ENCODE measurements at regions not wholly inside any gene's neighbourhood (a gene's known extent, or its start where the extent isn't known, plus 50 kb on each side); places are given as distances from the start of the nearest gene placed in this dataset.

DNA sequence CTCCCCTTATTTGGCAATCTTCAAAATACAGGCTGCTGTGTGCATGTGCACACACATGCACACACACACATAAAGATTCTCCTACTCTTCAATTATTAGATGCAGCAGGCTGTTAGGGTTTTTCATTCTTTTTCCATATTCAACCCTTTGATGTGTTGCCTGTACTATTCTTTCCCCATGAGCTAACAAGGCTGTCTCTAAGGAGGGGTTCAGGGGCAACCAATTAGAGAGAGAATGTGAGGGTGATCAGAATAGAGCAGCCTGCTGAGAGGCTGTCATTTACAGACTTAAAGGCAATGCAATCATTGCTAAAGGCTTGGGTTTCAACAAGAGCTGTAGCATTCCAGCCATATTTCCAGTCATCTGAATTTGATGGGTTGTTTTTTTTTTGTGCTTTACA is 467.4 kb upstream of the ID4 start:
- TF ChIP-seq, protein P1, sequence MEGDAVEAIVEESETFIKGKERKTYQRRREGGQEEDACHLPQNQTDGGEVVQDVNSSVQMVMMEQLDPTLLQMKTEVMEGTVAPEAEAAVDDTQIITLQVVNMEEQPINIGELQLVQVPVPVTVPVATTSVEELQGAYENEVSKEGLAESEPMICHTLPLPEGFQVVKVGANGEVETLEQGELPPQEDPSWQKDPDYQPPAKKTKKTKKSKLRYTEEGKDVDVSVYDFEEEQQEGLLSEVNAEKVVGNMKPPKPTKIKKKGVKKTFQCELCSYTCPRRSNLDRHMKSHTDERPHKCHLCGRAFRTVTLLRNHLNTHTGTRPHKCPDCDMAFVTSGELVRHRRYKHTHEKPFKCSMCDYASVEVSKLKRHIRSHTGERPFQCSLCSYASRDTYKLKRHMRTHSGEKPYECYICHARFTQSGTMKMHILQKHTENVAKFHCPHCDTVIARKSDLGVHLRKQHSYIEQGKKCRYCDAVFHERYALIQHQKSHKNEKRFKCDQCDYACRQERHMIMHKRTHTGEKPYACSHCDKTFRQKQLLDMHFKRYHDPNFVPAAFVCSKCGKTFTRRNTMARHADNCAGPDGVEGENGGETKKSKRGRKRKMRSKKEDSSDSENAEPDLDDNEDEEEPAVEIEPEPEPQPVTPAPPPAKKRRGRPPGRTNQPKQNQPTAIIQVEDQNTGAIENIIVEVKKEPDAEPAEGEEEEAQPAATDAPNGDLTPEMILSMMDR (IDR thresholded peaks at IDR 0.05): no peak

GRCh38 chr6:19370831-19371230 is 466.3 kb upstream of the ID4 start:
- Histone ChIP-seq H3K4me3 (ENCODE audit: low read length) (no peak overlapping the region), H3K36me3 (ENCODE audit: insufficient read depth, low read length) (no peaks in the 10 kb centered on the region), H3K9me3 (ENCODE audit: control insufficient read depth in 1 of 2, insufficient read depth in 1 of 2, low read length in 2 of 2) (no peaks in the 10 kb centered on the region), H3K27me3 (ENCODE audit: control insufficient read depth in 1 of 2, insufficient read depth in 2 of 2, low read length in 2 of 2) (no peaks in the 10 kb centered on the region), H3K4me1 (ENCODE audit: insufficient read depth, low read length) (no peaks in the 10 kb centered on the region), H3K27ac (ENCODE audit: low read depth in 1 of 2, low read length in 2 of 2) (no peak overlapping the region)
- H3K4me3 Mint-ChIP-seq: no peak overlapping the region
- DNase-seq (no peak), ATAC-seq (ENCODE audit: poor library complexity) (no peak)
- CTCF ChIA-PET: no interaction called here
- no peak overlapping the region for H3K27ac Mint-ChIP-seq
- H3K27me3 Mint-ChIP-seq: no peaks in the 10 kb centered on the region
- POLR2A ChIA-PET: no interaction called here
- H3K9me3 Mint-ChIP-seq: peaks cover 2% of the 10 kb centered on the region
- H3K4me1 Mint-ChIP-seq (ENCODE audit: low read depth): no peaks in the 10 kb centered on the region
- TF ChIP-seq, protein P1 (IDR thresholded peaks at IDR 0.05): no peak
- no peaks in the 10 kb centered on the region for H3K36me3 Mint-ChIP-seq (ENCODE audit: low read depth)
- intact Hi-C loops (cut with DNase I, micrococcal nuclease): no loop called here

More for the DNA sequence above, 467.4 kb upstream of the ID4 start:
- no peak overlapping the region for H3K4me3 Mint-ChIP-seq
- peaks cover 5% of the 10 kb centered on the region for H3K9me3 Mint-ChIP-seq
- no peak overlapping the region for H3K27ac Mint-ChIP-seq
- ChIA-PET POLR2A (no interaction called here), CTCF (no interaction called here)
- DNase-seq (no peak), ATAC-seq (ENCODE audit: poor library complexity) (no peak)
- no peaks in the 10 kb centered on the region for H3K36me3 Mint-ChIP-seq (ENCODE audit: low read depth)
- Histone ChIP-seq H3K4me3 (ENCODE audit: low read length) (no peak overlapping the region), H3K36me3 (ENCODE audit: insufficient read depth, low read length) (no peaks in the 10 kb centered on the region), H3K9me3 (ENCODE audit: control insufficient read depth in 1 of 2, insufficient read depth in 1 of 2, low read length in 2 of 2) (no peaks in the 10 kb centered on the region), H3K4me1 (ENCODE audit: insufficient read depth, low read length) (no peaks in the 10 kb centered on the region), H3K27me3 (ENCODE audit: control insufficient read depth in 1 of 2, insufficient read depth in 2 of 2, low read length in 2 of 2) (no peaks in the 10 kb centered on the region), H3K27ac (ENCODE audit: low read depth in 1 of 2, low read length in 2 of 2) (no peak overlapping the region)
- H3K27me3 Mint-ChIP-seq: no peaks in the 10 kb centered on the region
- no peaks in the 10 kb centered on the region for H3K4me1 Mint-ChIP-seq (ENCODE audit: low read depth)
- intact Hi-C loops (cut with DNase I, micrococcal nuclease): no loop called here

- no peaks in the 10 kb centered on the region for H3K27me3 ChIP-seq (ENCODE audit: control insufficient read depth in 1 of 2, insufficient read depth in 2 of 2, low read length in 2 of 2)
- CTCF ChIA-PET: no interaction called here
Measured at GRCh38 chr6:19375613-19376012, 461.6 kb upstream of the ID4 start.

More at GRCh38 chr6:19375613-19376012, 461.6 kb upstream of the ID4 start:
- H3K27ac Mint-ChIP-seq: no peak overlapping the region
- ATAC-seq (ENCODE audit: poor library complexity): no peak
- POLR2A ChIA-PET: no interaction called here
- no peak for DNase-seq
- H3K36me3 ChIP-seq (ENCODE audit: insufficient read depth, low read length): no peaks in the 10 kb centered on the region
- intact Hi-C loops (cut with DNase I, micrococcal nuclease): no loop called here
- H3K36me3 Mint-ChIP-seq (ENCODE audit: low read depth): no peaks in the 10 kb centered on the region
- H3K9me3 ChIP-seq (ENCODE audit: control insufficient read depth in 1 of 2, insufficient read depth in 1 of 2, low read length in 2 of 2): no peaks in the 10 kb centered on the region
- no peak overlapping the region for H3K4me3 ChIP-seq (ENCODE audit: low read length)
- H3K4me1 Mint-ChIP-seq (ENCODE audit: low read depth): no peaks in the 10 kb centered on the region
- H3K4me3 Mint-ChIP-seq: no peak overlapping the region
- H3K4me1 ChIP-seq (ENCODE audit: insufficient read depth, low read length): no peaks in the 10 kb centered on the region
- H3K27me3 Mint-ChIP-seq: no peaks in the 10 kb centered on the region
- H3K9me3 Mint-ChIP-seq: peaks cover 2% of the 10 kb centered on the region
- TF ChIP-seq, protein P1 (IDR thresholded peaks at IDR 0.05): no peak
- H3K27ac ChIP-seq (ENCODE audit: low read depth in 1 of 2, low read length in 2 of 2): no peak overlapping the region

Data from CD4-positive, alpha-beta T cell (primary cell).